DOHH2 (cell line): ENCODE measurements at regions not wholly inside any gene's neighbourhood (a gene's known extent, or its start where the extent isn't known, plus 50 kb on each side); places are given as distances from the start of the nearest gene placed in this dataset.

Source experiments
- CTCF ChIP-seq: fragments of 200-600 bp; sonication (generic); IDR thresholded peaks from one replicate; pipeline ENCODE4 v1.5.1; 2014; ENCODE audit warnings: antibody characterized with exemption, mild to moderate bottlenecking, low read depth, low read length; ENCODE audit not compliant: poor library complexity, severe bottlenecking
- EZH2phosphoT487 ChIP-seq: fragments of 200-600 bp; sonication (generic); IDR thresholded peaks from 2 replicates; pipeline ENCODE4 v1.6.1; 2017; ENCODE audit warnings: borderline replicate concordance, mild to moderate bottlenecking, antibody characterized with exemption, low read length, moderate library complexity, mixed read lengths

GRCh38 chr5:39869396-39869795 is 444.6 kb upstream of the DAB2 start:
- no peak for TF ChIP-seq CTCF
- TF ChIP-seq EZH2phosphoT487, result no peak
